Neural progenitor cell (in vitro differentiated cells): ENCODE measurements at regions not wholly inside any gene's neighbourhood (a gene's known extent, or its start where the extent isn't known, plus 50 kb on each side); places are given as distances from the start of the nearest gene placed in this dataset.
"Not testable (repeated sequence)": the region's sequence is repeated elsewhere in the genome, so short reads cannot be mapped to it uniquely, and the experiment has no call there.

Experiments used
- DNase-seq: peaks from one replicate; pipeline ENCODE4 v3.0.0-alpha.2; 2016; ENCODE audit warnings: low spot score
- H2AFZ ChIP-seq: fragments of 200-600 bp; sonication (generic); replicated peaks from 2 replicates; pipeline ENCODE4 v1.6.1; 2016; ENCODE audit warnings: antibody characterized with exemption
- H3F3A ChIP-seq: fragments of 200-600 bp; sonication (generic); 2 replicates; pipeline ENCODE4 v1.6.1; 2016; ENCODE audit warnings: antibody characterized with exemption, low read depth
- H3K27ac ChIP-seq: fragments of 200-600 bp; sonication (generic); 2 replicates; pipeline ENCODE4 v1.5.1; 2016; ENCODE audit warnings: mild to moderate bottlenecking
- H3K27me3 ChIP-seq: fragments of 200-600 bp; sonication (generic); 2 replicates; pipeline ENCODE4 v1.6.1; 2016; ENCODE audit warnings: mild to moderate bottlenecking, moderate library complexity
- H3K36me3 ChIP-seq: fragments of 200-600 bp; sonication (generic); 2 replicates; pipeline ENCODE4 v1.5.1; 2016
- H3K4me1 ChIP-seq: fragments of 200-600 bp; sonication (generic); 2 replicates; pipeline ENCODE4 v1.6.1; 2016; ENCODE audit warnings: mixed run types
- H3K4me2 ChIP-seq: fragments of 200-600 bp; sonication (generic); 2 replicates; pipeline ENCODE4 v1.6.1; 2016
- H3K4me3 ChIP-seq: fragments of 200-600 bp; sonication (generic); 2 replicates; pipeline ENCODE4 v1.5.1; 2016
- H3K79me2 ChIP-seq: fragments of 200-600 bp; sonication (generic); 2 replicates; pipeline ENCODE4 v1.6.1; 2016; ENCODE audit warnings: low read depth
- H3K9ac ChIP-seq: fragments of 200-600 bp; sonication (generic); 2 replicates; pipeline ENCODE4 v1.6.1; 2016
- H3K9me3 ChIP-seq: fragments of 200-600 bp; sonication (generic); 2 replicates; pipeline ENCODE4 v1.5.1; 2016; ENCODE audit warnings: low read depth
- H4K20me1 ChIP-seq: fragments of 200-600 bp; sonication (generic); 2 replicates; pipeline ENCODE4 v1.6.1; 2016; ENCODE audit warnings: low read depth
- H3K27ac Mint-ChIP-seq: 3 replicates; pipeline ENCODE4 v1.8.0; 2021; ENCODE audit warnings: mixed read lengths
- H3K27me3 Mint-ChIP-seq: 2 replicates; pipeline ENCODE4 v1.8.0; 2022; ENCODE audit warnings: low read depth, mild to moderate bottlenecking, inconsistent platforms, moderate library complexity, mixed read lengths; ENCODE audit not compliant: insufficient read depth
- H3K36me3 Mint-ChIP-seq: 3 replicates; pipeline ENCODE4 v1.8.0; 2021; ENCODE audit warnings: mixed read lengths
- H3K4me1 Mint-ChIP-seq: 3 replicates; pipeline ENCODE4 v1.8.0; 2021; ENCODE audit warnings: mixed read lengths
- H3K4me3 Mint-ChIP-seq: 3 replicates; pipeline ENCODE4 v1.8.0; 2021; ENCODE audit warnings: mild to moderate bottlenecking, moderate library complexity, mixed read lengths
- H3K9me3 Mint-ChIP-seq: 3 replicates; pipeline ENCODE4 v1.8.0; 2020; ENCODE audit warnings: mixed read lengths
- EZH2 ChIP-seq: fragments of 200-600 bp; sonication (generic); IDR thresholded peaks from 2 replicates; pipeline ENCODE4 v1.6.1; 2017; ENCODE audit warnings: antibody characterized with exemption, mild to moderate bottlenecking, moderate library complexity
- EZH2phosphoT487 ChIP-seq: fragments of 200-600 bp; sonication (generic); IDR thresholded peaks from 2 replicates; pipeline ENCODE4 v1.6.1; 2017; ENCODE audit warnings: antibody characterized with exemption
- TF ChIP-seq, protein P1 (sequence below): fragments of 200-600 bp; sonication (generic); IDR thresholded peaks from 2 replicates; pipeline ENCODE4 v1.5.1; 2017; ENCODE audit warnings: antibody characterized with exemption, mild to moderate bottlenecking

GRCh38 chr3:14039149-14039548, 85.5 kb downstream of the CHCHD4 start:
- no peak overlapping the region for H2AFZ ChIP-seq
- peaks cover 4% of the 10 kb centered on the region for H3K27me3 Mint-ChIP-seq
- TF ChIP-seq EZH2phosphoT487 (no peak), EZH2 (no peak)
- TF ChIP-seq, protein P1, sequence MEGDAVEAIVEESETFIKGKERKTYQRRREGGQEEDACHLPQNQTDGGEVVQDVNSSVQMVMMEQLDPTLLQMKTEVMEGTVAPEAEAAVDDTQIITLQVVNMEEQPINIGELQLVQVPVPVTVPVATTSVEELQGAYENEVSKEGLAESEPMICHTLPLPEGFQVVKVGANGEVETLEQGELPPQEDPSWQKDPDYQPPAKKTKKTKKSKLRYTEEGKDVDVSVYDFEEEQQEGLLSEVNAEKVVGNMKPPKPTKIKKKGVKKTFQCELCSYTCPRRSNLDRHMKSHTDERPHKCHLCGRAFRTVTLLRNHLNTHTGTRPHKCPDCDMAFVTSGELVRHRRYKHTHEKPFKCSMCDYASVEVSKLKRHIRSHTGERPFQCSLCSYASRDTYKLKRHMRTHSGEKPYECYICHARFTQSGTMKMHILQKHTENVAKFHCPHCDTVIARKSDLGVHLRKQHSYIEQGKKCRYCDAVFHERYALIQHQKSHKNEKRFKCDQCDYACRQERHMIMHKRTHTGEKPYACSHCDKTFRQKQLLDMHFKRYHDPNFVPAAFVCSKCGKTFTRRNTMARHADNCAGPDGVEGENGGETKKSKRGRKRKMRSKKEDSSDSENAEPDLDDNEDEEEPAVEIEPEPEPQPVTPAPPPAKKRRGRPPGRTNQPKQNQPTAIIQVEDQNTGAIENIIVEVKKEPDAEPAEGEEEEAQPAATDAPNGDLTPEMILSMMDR = no peak
- H3F3A ChIP-seq = no peaks in the 10 kb centered on the region
- no peak overlapping the region for H3K4me3 ChIP-seq
- H4K20me1 ChIP-seq = no peaks in the 10 kb centered on the region
- H3K36me3 Mint-ChIP-seq = no peaks in the 10 kb centered on the region
- H3K9me3 ChIP-seq = peaks cover 7% of the 10 kb centered on the region
- peak overlapping the region; percentile 40 for H3K4me2 ChIP-seq
- no peak overlapping the region for H3K27ac Mint-ChIP-seq
- no peaks in the 10 kb centered on the region for H3K27me3 ChIP-seq
- H3K4me3 Mint-ChIP-seq = no peak overlapping the region
- no peaks in the 10 kb centered on the region for H3K4me1 Mint-ChIP-seq
- H3K4me1 ChIP-seq = peaks cover 8% of the 10 kb centered on the region
- no peaks in the 10 kb centered on the region for H3K79me2 ChIP-seq
- peaks cover 11% of the 10 kb centered on the region for H3K9me3 Mint-ChIP-seq
- H3K27ac ChIP-seq = no peak overlapping the region
- DNase-seq = peak; percentile 11
- H3K9ac ChIP-seq = no peak overlapping the region
- H3K36me3 ChIP-seq = no peaks in the 10 kb centered on the region

- DNase-seq = no peak
- Mint-ChIP-seq H3K4me1 (no peaks in the 10 kb centered on the region), H3K4me3 (no peak overlapping the region), H3K36me3 (no peaks in the 10 kb centered on the region), H3K27me3 (peaks cover 4% of the 10 kb centered on the region), H3K27ac (no peak overlapping the region), H3K9me3 (peaks cover 11% of the 10 kb centered on the region)
- Histone ChIP-seq H2AFZ (no peak overlapping the region), H3K79me2 (no peaks in the 10 kb centered on the region), H4K20me1 (no peaks in the 10 kb centered on the region), H3K4me2 (no peak overlapping the region), H3K36me3 (no peaks in the 10 kb centered on the region), H3K27ac (no peak overlapping the region), H3K9ac (no peak overlapping the region), H3K27me3 (no peaks in the 10 kb centered on the region), H3K4me1 (peaks cover 8% of the 10 kb centered on the region), H3K4me3 (no peak overlapping the region), H3K9me3 (peaks cover 7% of the 10 kb centered on the region), H3F3A (no peaks in the 10 kb centered on the region)
- TF ChIP-seq, protein P1 = no peak
- TF ChIP-seq EZH2phosphoT487 = no peak
- TF ChIP-seq EZH2 = no peak
Observed at GRCh38 chr3:14037211-14037610, 87.5 kb downstream of the CHCHD4 start.

DNA sequence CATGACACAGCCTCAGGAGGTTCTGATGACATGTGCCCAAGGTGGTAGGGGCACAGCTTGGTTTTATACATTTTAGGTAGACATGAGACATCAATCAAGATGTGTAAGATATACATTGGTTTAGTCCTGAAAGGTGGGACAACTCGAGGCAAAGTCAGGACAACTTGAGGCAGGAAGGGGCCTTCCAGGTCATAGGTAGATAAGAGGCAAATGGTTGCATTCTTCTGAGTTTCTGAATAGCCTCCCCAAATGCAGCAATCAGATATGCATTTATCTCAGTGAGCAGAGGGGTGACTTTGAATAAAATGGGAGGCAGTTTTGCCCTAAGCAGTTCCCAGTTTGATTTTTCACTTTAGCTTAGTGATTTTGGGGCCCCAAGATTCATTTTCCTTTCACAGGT, 91.6 kb downstream of the CHCHD4 start:
- no peak overlapping the region for H3K27ac Mint-ChIP-seq
- TF ChIP-seq EZH2 = no peak
- TF ChIP-seq, protein P1 = no peak
- TF ChIP-seq EZH2phosphoT487 = no peak
- Histone ChIP-seq H3K79me2 (no peaks in the 10 kb centered on the region), H3K4me3 (no peak overlapping the region), H3K4me1 (no peaks in the 10 kb centered on the region), H4K20me1 (no peaks in the 10 kb centered on the region), H3K9ac (no peak overlapping the region), H3K36me3 (no peaks in the 10 kb centered on the region), H2AFZ (no peak overlapping the region), H3K4me2 (no peak overlapping the region), H3K27me3 (no peaks in the 10 kb centered on the region), H3K9me3 (peaks cover 7% of the 10 kb centered on the region), H3K27ac (no peak overlapping the region), H3F3A (no peaks in the 10 kb centered on the region)
- peaks cover 17% of the 10 kb centered on the region for H3K9me3 Mint-ChIP-seq
- H3K27me3 Mint-ChIP-seq = peaks cover 2% of the 10 kb centered on the region
- no peak for DNase-seq
- H3K36me3 Mint-ChIP-seq = no peaks in the 10 kb centered on the region
- no peaks in the 10 kb centered on the region for H3K4me1 Mint-ChIP-seq
- H3K4me3 Mint-ChIP-seq = no peak overlapping the region

GRCh38 chr3:14031271-14031670, 93.4 kb downstream of the CHCHD4 start:
- no peak overlapping the region for H3K27ac Mint-ChIP-seq
- Histone ChIP-seq H2AFZ (no peak overlapping the region), H3K9me3 (peaks cover 2% of the 10 kb centered on the region), H3K4me2 (no peak overlapping the region), H3K4me3 (no peak overlapping the region), H3K79me2 (no peaks in the 10 kb centered on the region), H3K27me3 (no peaks in the 10 kb centered on the region), H4K20me1 (no peaks in the 10 kb centered on the region), H3K9ac (no peak overlapping the region), H3F3A (no peaks in the 10 kb centered on the region), H3K4me1 (no peaks in the 10 kb centered on the region), H3K27ac (no peak overlapping the region), H3K36me3 (no peaks in the 10 kb centered on the region)
- H3K27me3 Mint-ChIP-seq = no peaks in the 10 kb centered on the region
- no peak for TF ChIP-seq EZH2
- no peak for TF ChIP-seq EZH2phosphoT487
- TF ChIP-seq, protein P1 = no peak
- no peaks in the 10 kb centered on the region for H3K36me3 Mint-ChIP-seq
- peaks cover 13% of the 10 kb centered on the region for H3K9me3 Mint-ChIP-seq
- no peak overlapping the region for H3K4me3 Mint-ChIP-seq
- no peaks in the 10 kb centered on the region for H3K4me1 Mint-ChIP-seq
- DNase-seq = no peak

- H3K9me3 Mint-ChIP-seq = peaks cover 12% of the 10 kb centered on the region
- not testable (repeated sequence) for H3K4me1 ChIP-seq, H3K4me1 Mint-ChIP-seq, H3K36me3 Mint-ChIP-seq, H3K27ac ChIP-seq, H3K27me3 ChIP-seq, H3F3A ChIP-seq, H3K4me2 ChIP-seq, DNase-seq, H3K9ac ChIP-seq, H3K36me3 ChIP-seq, H2AFZ ChIP-seq, H3K4me3 ChIP-seq, H3K27me3 Mint-ChIP-seq, H3K79me2 ChIP-seq, H4K20me1 ChIP-seq, H3K27ac Mint-ChIP-seq, H3K9me3 ChIP-seq, H3K4me3 Mint-ChIP-seq
Observed at GRCh38 chr3:14029390-14029995, 95.2 kb downstream of the CHCHD4 start.
